Left lung (tissue), 4 donors: ENCODE measurements at regions not wholly inside any gene's neighbourhood (a gene's known extent, or its start where the extent isn't known, plus 50 kb on each side); places are given as distances from the start of the nearest gene placed in this dataset.

Source experiments
- ATAC-seq: fragments of 200-7000 bp; cut with Tn5 transposase; one replicate; pipeline ENCODE4 v1.9.1; 2020; ENCODE audit warnings: moderate library complexity
- DNase-seq, 4 donors: peaks; one replicate each; pipeline ENCODE4 v3.0.0-alpha.2; 2013 to 2020
- H3K27ac ChIP-seq, 2 donors: fragments of 200-600 bp; sonication (generic) in 1 of 2; one replicate each; pipeline versions ENCODE4 v1.5.0 to v1.8.0; 2020 to 2021
- H3K27me3 ChIP-seq, 2 donors: fragments of 200-600 bp; sonication (generic) in 1 of 2; one replicate each; pipeline versions ENCODE4 v1.5.0 to v1.8.0; 2020 to 2021
- H3K36me3 ChIP-seq, 2 donors: fragments of 200-600 bp; sonication (generic) in 1 of 2; one replicate each; pipeline versions ENCODE4 v1.5.0 to v1.8.0; 2020 to 2021
- H3K4me1 ChIP-seq, 2 donors: fragments of 200-600 bp; one replicate each; pipeline ENCODE4 v1.8.0; 2021
- H3K4me3 ChIP-seq, 2 donors: fragments of 200-600 bp; sonication (generic) in 1 of 2; one replicate each; pipeline versions ENCODE4 v1.5.0 to v1.8.0; 2020 to 2021; ENCODE audit warnings: mild to moderate bottlenecking in 1 of 2
- H3K9me3 ChIP-seq, 2 donors: fragments of 200-600 bp; sonication (generic) in 1 of 2; one replicate each; pipeline versions ENCODE4 v1.5.0 to v1.8.0; 2020 to 2021
- intact Hi-C, 2 donors: fragments of 100-400 bp; cut with DNase I; formaldehyde crosslinking; loops; one replicate each; pipeline versions ENCODE4 v1.11.2 to v1.14.2; 2022
- TF ChIP-seq, protein P1 (sequence below), 2 donors: fragments of 200-600 bp; sonication (generic) in 1 of 2; IDR thresholded peaks; one replicate each; pipeline versions ENCODE4 v1.5.0 to v1.8.0; 2021; ENCODE audit warnings: antibody characterized with exemption in 2 of 2
- donor health status: DM: no; HTN: yes; CAD: no.
- donor health status: DM: no; HTN: no; CAD: no.

DNA sequence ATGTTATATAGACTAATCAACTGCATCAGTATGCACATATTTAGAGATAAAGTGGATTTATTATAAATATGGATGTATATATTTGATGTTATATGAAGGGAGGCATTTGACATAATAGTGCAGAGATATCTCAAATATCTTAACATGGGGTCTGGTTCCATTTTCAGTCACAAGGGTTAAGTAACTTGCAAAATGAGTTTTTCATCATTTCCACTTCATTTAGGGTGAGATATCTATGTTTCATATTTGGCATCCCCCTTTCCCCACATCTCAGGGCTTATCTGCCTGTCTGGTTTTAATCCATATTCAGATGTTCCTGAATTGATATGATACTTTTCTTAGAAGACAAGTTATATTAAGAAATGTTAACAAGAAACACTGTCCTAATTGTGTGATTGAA lies 2141.2 kb downstream of the PCDH9 start:
- peak in 2 of 4 donors; percentile 22 to 36 for DNase-seq
- TF ChIP-seq, protein P1, sequence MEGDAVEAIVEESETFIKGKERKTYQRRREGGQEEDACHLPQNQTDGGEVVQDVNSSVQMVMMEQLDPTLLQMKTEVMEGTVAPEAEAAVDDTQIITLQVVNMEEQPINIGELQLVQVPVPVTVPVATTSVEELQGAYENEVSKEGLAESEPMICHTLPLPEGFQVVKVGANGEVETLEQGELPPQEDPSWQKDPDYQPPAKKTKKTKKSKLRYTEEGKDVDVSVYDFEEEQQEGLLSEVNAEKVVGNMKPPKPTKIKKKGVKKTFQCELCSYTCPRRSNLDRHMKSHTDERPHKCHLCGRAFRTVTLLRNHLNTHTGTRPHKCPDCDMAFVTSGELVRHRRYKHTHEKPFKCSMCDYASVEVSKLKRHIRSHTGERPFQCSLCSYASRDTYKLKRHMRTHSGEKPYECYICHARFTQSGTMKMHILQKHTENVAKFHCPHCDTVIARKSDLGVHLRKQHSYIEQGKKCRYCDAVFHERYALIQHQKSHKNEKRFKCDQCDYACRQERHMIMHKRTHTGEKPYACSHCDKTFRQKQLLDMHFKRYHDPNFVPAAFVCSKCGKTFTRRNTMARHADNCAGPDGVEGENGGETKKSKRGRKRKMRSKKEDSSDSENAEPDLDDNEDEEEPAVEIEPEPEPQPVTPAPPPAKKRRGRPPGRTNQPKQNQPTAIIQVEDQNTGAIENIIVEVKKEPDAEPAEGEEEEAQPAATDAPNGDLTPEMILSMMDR (IDR thresholded peaks at IDR 0.05) = no peak

DNA sequence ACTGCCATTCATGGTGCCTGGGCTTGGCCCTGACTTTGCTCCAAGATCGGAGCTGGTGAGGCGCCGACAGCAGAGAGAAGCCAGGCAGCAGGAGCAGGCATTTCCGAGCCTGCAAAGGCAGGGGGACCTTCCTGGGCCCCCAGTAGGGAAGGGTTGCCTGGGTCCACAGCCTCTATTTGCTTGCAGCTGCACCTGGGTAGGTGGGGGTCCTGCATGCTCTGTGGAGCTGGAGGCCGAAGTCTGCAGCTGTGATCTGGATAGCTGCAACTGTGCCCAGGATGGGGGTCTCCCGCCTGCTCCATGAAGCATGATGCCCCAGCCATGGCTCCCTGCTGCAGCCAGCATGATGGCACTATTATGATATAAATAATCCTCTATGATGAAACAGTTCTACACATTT lies 2144.2 kb downstream of the PCDH9 start:
- intact Hi-C loops = no loop called here
- TF ChIP-seq, protein P1 (IDR thresholded peaks at IDR 0.05) = no peak
- no peak for ATAC-seq

More for the DNA sequence above, 2141.2 kb downstream of the PCDH9 start:
- intact Hi-C loops = no loop called here
- Histone ChIP-seq H3K9me3 (peaks cover 0 to 11% of the 10 kb centered on the region in 2 donors), H3K4me3 (no peak overlapping the region), H3K27me3 (no peaks in the 10 kb centered on the region), H3K4me1 (no peaks in the 10 kb centered on the region), H3K27ac (no peak overlapping the region), H3K36me3 (no peaks in the 10 kb centered on the region)
- ATAC-seq = no peak

DNA sequence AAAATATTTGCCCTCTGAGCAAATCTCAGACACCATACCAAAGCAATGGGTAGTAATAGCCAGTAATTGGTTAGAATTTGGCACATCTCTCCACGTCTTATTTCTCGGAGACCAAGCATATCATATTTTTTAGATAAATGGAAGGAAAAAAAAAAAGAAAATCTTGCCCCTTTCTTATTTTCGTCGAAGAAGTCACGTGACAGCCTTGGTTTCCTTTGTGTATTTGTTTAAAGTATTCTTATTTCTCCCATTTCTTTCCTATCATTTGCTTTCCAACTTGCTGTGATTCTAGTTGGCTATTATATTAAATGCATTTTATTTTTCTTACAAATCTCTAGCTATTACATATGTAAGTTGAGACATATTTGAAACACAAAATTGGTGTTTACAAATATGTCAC lies 2155.9 kb downstream of the PCDH9 start:
- H3K9me3 ChIP-seq = no peaks in the 10 kb centered on the region
- no peak overlapping the region for H3K27ac ChIP-seq
- intact Hi-C loops = no loop called here
- H3K4me3 ChIP-seq = no peak overlapping the region
- no peak for ATAC-seq
- DNase-seq = no peak
- no peaks in the 10 kb centered on the region for H3K27me3 ChIP-seq
- no peaks in the 10 kb centered on the region for H3K4me1 ChIP-seq
- TF ChIP-seq, protein P1 (IDR thresholded peaks at IDR 0.05) = no peak
- H3K36me3 ChIP-seq = no peaks in the 10 kb centered on the region

More for the DNA sequence above, 2144.2 kb downstream of the PCDH9 start:
- H3K27ac ChIP-seq = no peak overlapping the region
- H3K36me3 ChIP-seq = no peaks in the 10 kb centered on the region
- H3K4me3 ChIP-seq = no peak overlapping the region
- no peaks in the 10 kb centered on the region for H3K27me3 ChIP-seq
- peaks cover 0 to 14% of the 10 kb centered on the region in 2 donors for H3K9me3 ChIP-seq
- no peaks in the 10 kb centered on the region for H3K4me1 ChIP-seq
- DNase-seq = peak in 1 of 4 donors; percentile 35

DNA sequence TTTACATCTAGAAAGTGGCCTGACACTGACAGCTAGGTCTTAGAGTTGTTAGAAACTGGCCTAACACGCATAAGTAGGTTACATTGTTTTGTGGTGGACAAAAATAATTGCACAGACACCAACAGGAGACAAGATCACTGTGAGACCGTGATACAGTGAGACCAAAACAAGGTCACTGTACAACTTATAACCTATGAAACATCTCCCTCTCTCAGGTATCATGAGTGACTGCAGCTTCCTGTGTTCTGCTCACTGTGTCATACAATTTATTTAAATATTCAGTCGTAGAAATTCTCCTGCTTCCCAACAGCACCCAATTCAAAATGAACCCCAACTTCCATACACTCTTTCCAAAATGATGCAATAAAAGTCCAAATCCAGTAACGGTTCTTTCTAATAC lies 2165.2 kb downstream of the PCDH9 start:
- H3K4me3 ChIP-seq = no peak overlapping the region
- no peaks in the 10 kb centered on the region for H3K27me3 ChIP-seq
- intact Hi-C loops = no loop called here
- no peak overlapping the region for H3K27ac ChIP-seq
- TF ChIP-seq, protein P1 (IDR thresholded peaks at IDR 0.05) = no peak
- no peaks in the 10 kb centered on the region for H3K4me1 ChIP-seq
- ATAC-seq (no peak), DNase-seq (no peak)
- peaks cover 0 to 2% of the 10 kb centered on the region in 2 donors for H3K9me3 ChIP-seq
- H3K36me3 ChIP-seq = no peaks in the 10 kb centered on the region

DNA sequence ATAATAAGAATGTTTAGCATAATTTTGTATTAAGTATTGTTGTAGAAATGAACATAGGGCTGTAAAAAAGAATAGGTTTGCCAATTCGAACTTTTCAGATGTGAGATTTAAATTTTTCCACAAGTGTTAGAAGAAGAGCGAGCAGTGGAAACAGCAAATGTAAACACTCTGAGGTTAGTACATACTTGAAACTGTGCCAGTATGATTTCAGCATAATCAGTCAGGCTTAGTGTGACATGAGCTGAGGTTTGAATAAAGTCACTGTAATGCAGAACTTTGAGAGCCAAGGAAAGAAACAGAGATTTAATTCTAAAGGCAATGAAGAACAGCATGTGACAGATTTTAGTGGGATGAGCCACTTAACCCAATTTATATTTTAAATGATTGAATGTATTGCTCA lies 2166.4 kb downstream of the PCDH9 start:
- no peaks in the 10 kb centered on the region for H3K36me3 ChIP-seq
- H3K27ac ChIP-seq = no peak overlapping the region
- DNase-seq (peak in 2 of 4 donors; percentile 9 to 59), ATAC-seq (peak; percentile 70)
- no peak overlapping the region for H3K4me3 ChIP-seq
- H3K9me3 ChIP-seq = peaks cover 0 to 2% of the 10 kb centered on the region in 2 donors
- TF ChIP-seq, protein P1 (IDR thresholded peaks at IDR 0.05) = no peak
- no peaks in the 10 kb centered on the region for H3K27me3 ChIP-seq
- intact Hi-C loops = no loop called here
- H3K4me1 ChIP-seq = no peaks in the 10 kb centered on the region
